ENCODE measurements at regions not wholly inside any gene's neighbourhood (a gene's known extent, or its start where the extent isn't known, plus 50 kb on each side); places are given as distances from the start of the nearest gene placed in this dataset.

DNA sequence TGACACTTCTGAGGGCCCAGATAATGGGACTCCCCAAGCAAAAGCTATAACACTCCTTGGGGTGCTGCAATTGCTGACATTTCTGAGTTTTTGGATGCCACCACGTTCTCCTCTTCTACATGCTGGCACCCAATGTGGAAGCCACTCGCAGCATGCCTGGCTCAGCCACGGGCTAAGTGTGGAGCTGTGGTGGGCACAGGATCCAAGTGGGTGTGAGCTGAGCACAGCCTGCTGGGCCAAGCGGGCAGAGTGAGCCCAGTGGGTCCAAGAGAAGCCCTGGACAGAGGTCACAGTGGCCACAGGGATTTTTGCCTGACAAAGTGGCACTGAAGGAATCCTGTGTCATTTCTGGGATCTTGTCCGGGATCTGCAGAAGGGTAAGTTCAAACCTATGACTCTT lies 213.2 kb downstream of the C6orf118 start:
- TF ChIP-seq EZH2 (IDR thresholded peaks at IDR 0.05; ENCODE audit: insufficient read depth, poor library complexity, severe bottlenecking) (no peak), EZH2phosphoT487 (IDR thresholded peaks at IDR 0.05; ENCODE audit: insufficient read depth, low read depth) (no peak)
